SK-N-SH treated with all-trans-retinoic acid at 6 μM for 48 hours (cell line): ENCODE measurements at regions not wholly inside any gene's neighbourhood (a gene's known extent, or its start where the extent isn't known, plus 50 kb on each side); places are given as distances from the start of the nearest gene placed in this dataset.

Experiments
- ARNTL ChIP-seq: fragments of 450-650 bp; formaldehyde crosslinking; IDR thresholded peaks from 2 replicates; pipeline ENCODE4 v1.5.0; 2020; ENCODE audit warnings: low read depth, mild to moderate bottlenecking, moderate library complexity, borderline replicate concordance
- ISL1 ChIP-seq: fragments of 250-450 bp; sonication (Bioruptor Pico); IDR thresholded peaks from 2 replicates; pipeline ENCODE4 v2.1.2; 2022; ENCODE audit warnings: mild to moderate bottlenecking, moderate library complexity
- OSR1 ChIP-seq: fragments of 250-450 bp; sonication (Bioruptor Pico); IDR thresholded peaks from 2 replicates; pipeline ENCODE4 v1.8.0; 2022; ENCODE audit warnings: moderate library complexity, mild to moderate bottlenecking, inconsistent platforms
- POU6F1 ChIP-seq: fragments of 250-450 bp; sonication (Bioruptor Pico); IDR thresholded peaks from 2 replicates; pipeline ENCODE4 v1.8.0; 2021; ENCODE audit warnings: low read depth, mild to moderate bottlenecking, moderate library complexity, borderline replicate concordance
- SNAI2 ChIP-seq: fragments of 250-450 bp; sonication (Bioruptor Pico); IDR thresholded peaks from 2 replicates; pipeline ENCODE4 v1.5.0; 2020; ENCODE audit warnings: mild to moderate bottlenecking, moderate library complexity
- TCF4 ChIP-seq: fragments of 250-450 bp; sonication (Bioruptor Pico); IDR thresholded peaks from 2 replicates; pipeline ENCODE4 v1.8.0; 2021; ENCODE audit warnings: mild to moderate bottlenecking, moderate library complexity, borderline replicate concordance
- ZC3H10 ChIP-seq: fragments of 250-450 bp; sonication (Bioruptor Pico); IDR thresholded peaks from 2 replicates; pipeline ENCODE4 v1.5.1; 2021; ENCODE audit warnings: mild to moderate bottlenecking, moderate library complexity
- ZFP3 ChIP-seq: fragments of 250-450 bp; sonication (Bioruptor Pico); IDR thresholded peaks from 2 replicates; pipeline ENCODE4 v1.5.0; 2020; ENCODE audit warnings: mild to moderate bottlenecking, moderate library complexity
- ZNF565 ChIP-seq: fragments of 450-650 bp; formaldehyde crosslinking; conservative IDR thresholded peaks from 2 replicates; pipeline ENCODE4 v1.5.0; 2020; ENCODE audit warnings: low read depth, mild to moderate bottlenecking, moderate library complexity
- ZNF8 ChIP-seq: fragments of 450-650 bp; formaldehyde crosslinking; IDR thresholded peaks from 2 replicates; pipeline ENCODE4 v1.5.0; 2020; ENCODE audit warnings: mild to moderate bottlenecking, moderate library complexity
- TF ChIP-seq, protein P1 (sequence below): fragments of 250-450 bp; sonication (Bioruptor Pico); IDR thresholded peaks from 2 replicates; pipeline ENCODE4 v1.5.1; 2020; ENCODE audit warnings: low read depth, mild to moderate bottlenecking, moderate library complexity
- TF ChIP-seq, protein P2 (sequence below): fragments of 250-450 bp; sonication (Bioruptor Pico); IDR thresholded peaks from 2 replicates; pipeline ENCODE4 v1.8.0; 2020; ENCODE audit warnings: mild to moderate bottlenecking, moderate library complexity, borderline replicate concordance

DNA sequence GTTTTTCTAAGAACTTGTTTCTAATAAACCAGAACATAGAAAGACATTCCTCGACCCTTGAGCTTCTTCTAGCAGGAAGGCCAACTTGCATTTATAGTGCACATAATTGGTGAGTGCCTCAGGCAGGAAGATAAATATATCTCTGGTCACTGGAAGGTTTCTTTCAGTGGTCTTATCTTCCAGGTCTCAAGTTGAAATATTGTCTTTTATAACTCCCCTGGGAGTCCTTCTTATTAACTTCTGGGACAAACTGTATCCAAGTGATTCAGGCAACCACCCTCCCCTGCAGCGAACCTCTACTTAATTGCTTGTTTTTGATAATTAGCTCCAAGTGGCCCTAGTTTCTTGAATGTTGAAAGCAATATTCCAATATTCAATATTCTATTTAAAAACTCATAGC, 346.8 kb upstream of the GOLIM4 start:
- TF ChIP-seq ZC3H10 (CRISPR knock-in tag): no peak
- TF ChIP-seq, protein P1, sequence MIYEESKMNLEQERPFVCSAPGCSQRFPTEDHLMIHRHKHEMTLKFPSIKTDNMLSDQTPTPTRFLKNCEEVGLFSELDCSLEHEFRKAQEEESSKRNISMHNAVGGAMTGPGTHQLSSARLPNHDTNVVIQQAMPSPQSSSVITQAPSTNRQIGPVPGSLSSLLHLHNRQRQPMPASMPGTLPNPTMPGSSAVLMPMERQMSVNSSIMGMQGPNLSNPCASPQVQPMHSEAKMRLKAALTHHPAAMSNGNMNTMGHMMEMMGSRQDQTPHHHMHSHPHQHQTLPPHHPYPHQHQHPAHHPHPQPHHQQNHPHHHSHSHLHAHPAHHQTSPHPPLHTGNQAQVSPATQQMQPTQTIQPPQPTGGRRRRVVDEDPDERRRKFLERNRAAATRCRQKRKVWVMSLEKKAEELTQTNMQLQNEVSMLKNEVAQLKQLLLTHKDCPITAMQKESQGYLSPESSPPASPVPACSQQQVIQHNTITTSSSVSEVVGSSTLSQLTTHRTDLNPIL (CRISPR knock-in tag): no peak
- TF ChIP-seq ZNF565 (CRISPR knock-in tag): no peak
- no peak for TF ChIP-seq ZFP3 (CRISPR knock-in tag)
- TF ChIP-seq, protein P2, sequence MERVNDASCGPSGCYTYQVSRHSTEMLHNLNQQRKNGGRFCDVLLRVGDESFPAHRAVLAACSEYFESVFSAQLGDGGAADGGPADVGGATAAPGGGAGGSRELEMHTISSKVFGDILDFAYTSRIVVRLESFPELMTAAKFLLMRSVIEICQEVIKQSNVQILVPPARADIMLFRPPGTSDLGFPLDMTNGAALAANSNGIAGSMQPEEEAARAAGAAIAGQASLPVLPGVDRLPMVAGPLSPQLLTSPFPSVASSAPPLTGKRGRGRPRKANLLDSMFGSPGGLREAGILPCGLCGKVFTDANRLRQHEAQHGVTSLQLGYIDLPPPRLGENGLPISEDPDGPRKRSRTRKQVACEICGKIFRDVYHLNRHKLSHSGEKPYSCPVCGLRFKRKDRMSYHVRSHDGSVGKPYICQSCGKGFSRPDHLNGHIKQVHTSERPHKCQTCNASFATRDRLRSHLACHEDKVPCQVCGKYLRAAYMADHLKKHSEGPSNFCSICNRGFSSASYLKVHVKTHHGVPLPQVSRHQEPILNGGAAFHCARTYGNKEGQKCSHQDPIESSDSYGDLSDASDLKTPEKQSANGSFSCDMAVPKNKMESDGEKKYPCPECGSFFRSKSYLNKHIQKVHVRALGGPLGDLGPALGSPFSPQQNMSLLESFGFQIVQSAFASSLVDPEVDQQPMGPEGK: no peak
- no peak for TF ChIP-seq ARNTL
- no peak for TF ChIP-seq ZNF8 (CRISPR knock-in tag)
- TF ChIP-seq SNAI2 (CRISPR knock-in tag): no peak
- TF ChIP-seq TCF4 (CRISPR knock-in tag): no peak
- no peak for TF ChIP-seq POU6F1 (CRISPR knock-in tag)
- no peak for TF ChIP-seq ISL1 (CRISPR knock-in tag)
- no peak for TF ChIP-seq OSR1 (CRISPR knock-in tag)
